ENCODE measurements at regions not wholly inside any gene's neighbourhood (a gene's known extent, or its start where the extent isn't known, plus 50 kb on each side); places are given as distances from the start of the nearest gene placed in this dataset.

DNA sequence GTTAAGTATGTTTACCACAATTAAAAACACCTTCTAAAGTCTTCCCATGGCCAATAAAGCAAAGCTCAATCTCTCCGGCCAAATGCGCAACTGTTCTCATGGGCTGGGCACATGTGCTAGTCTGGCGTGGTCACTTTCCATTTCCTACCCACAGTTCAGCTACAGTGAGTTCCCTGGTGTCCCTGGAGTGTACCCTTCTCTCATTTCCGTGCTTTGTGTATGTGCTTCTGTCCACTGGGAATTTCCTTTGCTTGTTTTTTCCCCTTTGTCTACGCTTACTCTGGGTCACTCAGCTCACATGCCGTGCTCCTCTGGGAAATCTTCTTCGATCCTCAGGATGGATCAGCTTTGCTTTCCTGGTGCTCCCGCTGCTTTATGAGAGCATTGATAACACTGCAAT is 69.6 kb upstream of the GYPC start:
- TF ChIP-seq, protein P1, sequence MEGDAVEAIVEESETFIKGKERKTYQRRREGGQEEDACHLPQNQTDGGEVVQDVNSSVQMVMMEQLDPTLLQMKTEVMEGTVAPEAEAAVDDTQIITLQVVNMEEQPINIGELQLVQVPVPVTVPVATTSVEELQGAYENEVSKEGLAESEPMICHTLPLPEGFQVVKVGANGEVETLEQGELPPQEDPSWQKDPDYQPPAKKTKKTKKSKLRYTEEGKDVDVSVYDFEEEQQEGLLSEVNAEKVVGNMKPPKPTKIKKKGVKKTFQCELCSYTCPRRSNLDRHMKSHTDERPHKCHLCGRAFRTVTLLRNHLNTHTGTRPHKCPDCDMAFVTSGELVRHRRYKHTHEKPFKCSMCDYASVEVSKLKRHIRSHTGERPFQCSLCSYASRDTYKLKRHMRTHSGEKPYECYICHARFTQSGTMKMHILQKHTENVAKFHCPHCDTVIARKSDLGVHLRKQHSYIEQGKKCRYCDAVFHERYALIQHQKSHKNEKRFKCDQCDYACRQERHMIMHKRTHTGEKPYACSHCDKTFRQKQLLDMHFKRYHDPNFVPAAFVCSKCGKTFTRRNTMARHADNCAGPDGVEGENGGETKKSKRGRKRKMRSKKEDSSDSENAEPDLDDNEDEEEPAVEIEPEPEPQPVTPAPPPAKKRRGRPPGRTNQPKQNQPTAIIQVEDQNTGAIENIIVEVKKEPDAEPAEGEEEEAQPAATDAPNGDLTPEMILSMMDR (IDR thresholded peaks at IDR 0.05): no peak
- no peak for TF ChIP-seq POLR2A (IDR thresholded peaks at IDR 0.05)

Data from lower leg skin (tissue), 3 donors.